Subcutaneous abdominal adipose tissue (tissue), 5 donors: ENCODE measurements at regions not wholly inside any gene's neighbourhood (a gene's known extent, or its start where the extent isn't known, plus 50 kb on each side); places are given as distances from the start of the nearest gene placed in this dataset.

ENCODE experiments used
- H3K27ac ChIP-seq: one replicate; pipeline ENCODE4 v1.7.0; 2013; ENCODE audit warnings: low read depth, mild to moderate bottlenecking, inconsistent platforms, low read length, moderate library complexity
- H3K27me3 ChIP-seq, 5 donors: one replicate each; pipeline ENCODE4 v1.7.0; 2013; ENCODE audit warnings: low read length in 5 of 5, inconsistent platforms in 1 of 5; ENCODE audit not compliant: control insufficient read depth in 5 of 5, insufficient read depth in 4 of 5
- H3K36me3 ChIP-seq, 5 donors: one replicate each; pipeline ENCODE4 v1.7.0; 2013; ENCODE audit warnings: low read length in 5 of 5; ENCODE audit not compliant: control insufficient read depth in 5 of 5, insufficient read depth in 5 of 5
- H3K4me1 ChIP-seq, 5 donors: one replicate each; pipeline ENCODE4 v1.7.0; 2013; ENCODE audit warnings: low read length in 5 of 5, mild to moderate bottlenecking in 3 of 5, moderate library complexity in 1 of 5; ENCODE audit not compliant: control insufficient read depth in 5 of 5, insufficient read depth in 5 of 5
- H3K4me3 ChIP-seq, 5 donors: one replicate each; pipeline ENCODE4 v1.7.0; 2013; ENCODE audit warnings: low read length in 5 of 5, low read depth in 1 of 5
- H3K9ac ChIP-seq, 5 donors: one replicate each; pipeline ENCODE4 v1.7.0; 2013; ENCODE audit warnings: low read length in 5 of 5, mild to moderate bottlenecking in 4 of 5, moderate library complexity in 3 of 5
- H3K9me3 ChIP-seq, 5 donors: one replicate each; pipeline ENCODE4 v1.7.0; 2013; ENCODE audit warnings: low read length in 5 of 5; ENCODE audit not compliant: control insufficient read depth in 5 of 5
- donor health status: healthy.
- donor health status: healthy.
- donor health status: healthy.
- donor health status: healthy.
- donor health status: healthy.

DNA sequence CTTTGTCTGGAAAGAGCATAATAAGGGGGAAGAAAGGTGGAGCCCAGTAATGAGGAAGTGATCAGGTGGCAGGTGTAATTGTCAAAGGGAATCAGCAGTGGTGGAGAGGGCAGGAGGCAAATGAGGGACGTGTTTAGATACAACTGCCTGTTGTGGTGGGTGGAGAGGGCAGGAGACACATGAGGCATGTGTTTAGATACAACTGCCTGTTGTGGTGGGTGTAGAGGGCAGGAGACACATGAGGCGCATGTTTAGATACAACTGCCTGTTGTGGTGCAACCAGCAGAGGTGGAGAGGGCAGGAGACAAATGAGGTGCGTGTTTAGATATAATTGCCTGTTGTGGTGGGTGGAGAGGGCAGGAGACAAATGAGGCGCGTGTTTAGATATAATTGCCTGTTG lies 173.1 kb downstream of the ANKRD30B start:
- no peak overlapping the region for H3K27ac ChIP-seq

GRCh38 chr18:14921547-14921946 lies 173.6 kb downstream of the ANKRD30B start:
- H3K27me3 ChIP-seq = no peaks in the 10 kb centered on the region
- no peak overlapping the region for H3K4me3 ChIP-seq
- peaks cover 0 to 4% (median 0%) of the 10 kb centered on the region in 5 donors for H3K9me3 ChIP-seq
- no peak overlapping the region for H3K27ac ChIP-seq
- peaks cover 0 to 9% (median 4%) of the 10 kb centered on the region in 5 donors for H3K4me1 ChIP-seq
- no peaks in the 10 kb centered on the region for H3K36me3 ChIP-seq
- no peak overlapping the region for H3K9ac ChIP-seq

More for the DNA sequence above, 173.1 kb downstream of the ANKRD30B start:
- no peaks in the 10 kb centered on the region for H3K27me3 ChIP-seq
- H3K9me3 ChIP-seq = peaks cover 0 to 4% (median 0%) of the 10 kb centered on the region in 5 donors
- no peaks in the 10 kb centered on the region for H3K36me3 ChIP-seq
- H3K4me3 ChIP-seq = no peak overlapping the region
- peaks cover 0 to 9% (median 4%) of the 10 kb centered on the region in 5 donors for H3K4me1 ChIP-seq
- H3K9ac ChIP-seq = no peak overlapping the region

GRCh38 chr18:14922031-14922430 lies 174.1 kb downstream of the ANKRD30B start:
- Histone ChIP-seq H3K36me3 (no peaks in the 10 kb centered on the region), H3K9ac (no peak overlapping the region), H3K27ac (no peak overlapping the region), H3K9me3 (peaks cover 0 to 4% (median 0%) of the 10 kb centered on the region in 5 donors), H3K4me1 (peaks cover 0 to 9% (median 4%) of the 10 kb centered on the region in 5 donors), H3K4me3 (no peak overlapping the region), H3K27me3 (no peaks in the 10 kb centered on the region)

DNA sequence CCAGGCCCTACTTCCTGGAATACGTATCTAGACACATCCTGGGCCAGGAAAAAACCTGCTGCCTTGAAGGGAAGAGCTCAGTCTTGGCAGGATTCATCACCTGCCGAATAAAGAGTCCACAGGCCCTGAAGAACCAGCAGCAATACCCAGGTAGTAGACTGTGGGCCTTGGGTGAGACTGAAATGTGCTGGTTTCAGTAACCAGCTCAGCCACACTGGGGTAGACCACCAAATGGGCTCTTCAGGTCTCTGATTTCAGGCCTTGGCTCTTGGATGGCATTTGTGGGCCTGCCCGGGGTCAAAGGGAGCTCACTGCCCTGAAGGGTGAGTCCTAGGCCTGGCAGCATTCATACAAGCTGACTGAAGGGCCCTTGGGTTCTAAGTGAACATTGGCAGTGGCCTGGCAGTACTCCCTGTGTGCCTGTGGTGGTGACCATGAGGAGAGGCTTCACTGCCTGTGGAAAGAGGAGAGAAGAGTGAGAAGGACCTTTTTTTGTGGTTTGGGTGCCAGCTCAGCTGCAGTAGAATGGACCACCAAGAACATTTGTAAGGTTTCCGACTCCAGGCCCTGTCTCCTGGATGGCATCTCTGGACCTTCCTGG lies 175.1 kb downstream of the ANKRD30B start:
- Histone ChIP-seq H3K36me3 (no peaks in the 10 kb centered on the region), H3K9me3 (peaks cover 0 to 4% (median 0%) of the 10 kb centered on the region in 5 donors), H3K4me3 (no peak overlapping the region), H3K9ac (no peak overlapping the region), H3K27ac (no peak overlapping the region), H3K4me1 (peaks cover 0 to 9% (median 4%) of the 10 kb centered on the region in 5 donors), H3K27me3 (no peaks in the 10 kb centered on the region)

GRCh38 chr18:14924226-14924625 lies 176.3 kb downstream of the ANKRD30B start:
- H3K4me1 ChIP-seq = peaks cover 0 to 9% (median 4%) of the 10 kb centered on the region in 5 donors
- H3K27ac ChIP-seq = no peak overlapping the region
- H3K27me3 ChIP-seq = no peaks in the 10 kb centered on the region
- H3K4me3 ChIP-seq = no peak overlapping the region
- H3K36me3 ChIP-seq = no peaks in the 10 kb centered on the region
- no peak overlapping the region for H3K9ac ChIP-seq
- H3K9me3 ChIP-seq = no peaks in the 10 kb centered on the region

DNA sequence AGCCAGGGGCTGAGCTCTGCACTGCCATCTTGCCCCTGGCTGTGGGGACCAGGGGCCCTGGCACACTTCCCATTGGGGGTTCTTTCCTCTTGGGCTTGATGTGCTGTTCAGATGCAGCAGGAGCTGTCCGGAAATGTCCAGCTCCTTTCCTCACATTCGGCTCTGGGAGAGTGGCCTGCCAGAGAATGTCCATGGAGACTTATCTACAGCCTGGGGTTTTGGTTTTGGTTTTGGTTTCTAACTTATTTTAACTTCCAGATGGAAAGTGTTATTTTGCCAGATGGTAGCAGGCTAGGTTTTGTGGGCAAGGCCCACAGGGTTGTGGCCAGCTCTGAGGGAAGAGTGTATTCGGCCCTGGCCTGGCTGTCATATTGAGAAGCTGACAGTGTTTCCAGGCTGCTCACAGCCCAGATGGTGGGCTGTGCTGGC lies 177.3 kb downstream of the ANKRD30B start:
- no peak overlapping the region for H3K27ac ChIP-seq
- H3K36me3 ChIP-seq = no peaks in the 10 kb centered on the region
- peak overlapping the region in 1 of 5 donors; percentile 15 for H3K9ac ChIP-seq
- no peaks in the 10 kb centered on the region for H3K27me3 ChIP-seq
- H3K4me1 ChIP-seq = peaks cover 0 to 9% (median 4%) of the 10 kb centered on the region in 5 donors
- H3K4me3 ChIP-seq = peak overlapping the region in 2 of 5 donors; percentile 18 to 22
- no peaks in the 10 kb centered on the region for H3K9me3 ChIP-seq

GRCh38 chr18:14927701-14928100 lies 179.7 kb downstream of the ANKRD30B start:
- Histone ChIP-seq H3K36me3 (no peaks in the 10 kb centered on the region), H3K9ac (no peak overlapping the region), H3K9me3 (no peaks in the 10 kb centered on the region), H3K4me3 (no peak overlapping the region), H3K27ac (no peak overlapping the region), H3K4me1 (peaks cover 0 to 9% (median 4%) of the 10 kb centered on the region in 5 donors), H3K27me3 (no peaks in the 10 kb centered on the region)

DNA sequence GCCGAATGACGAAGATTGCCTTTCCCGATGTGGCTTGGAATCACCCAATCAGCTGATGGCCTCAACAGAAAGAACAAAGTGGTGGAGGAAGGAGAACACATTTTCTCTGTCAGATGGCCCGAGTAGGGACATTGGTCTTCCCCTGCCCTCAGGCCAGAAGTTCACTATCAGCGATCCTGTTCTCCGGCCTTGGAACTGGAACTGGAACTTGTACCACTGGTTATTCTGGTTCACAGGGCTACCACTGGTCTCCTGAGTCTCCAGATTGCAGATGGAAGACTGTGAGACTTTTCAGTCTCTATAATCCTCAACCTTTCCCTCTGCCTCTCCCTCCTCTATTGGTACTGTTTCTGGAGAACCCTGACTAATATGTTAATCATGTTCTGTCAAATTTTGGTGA lies 180.4 kb downstream of the ANKRD30B start:
- peaks cover 0 to 9% (median 4%) of the 10 kb centered on the region in 5 donors for H3K4me1 ChIP-seq
- H3K4me3 ChIP-seq = no peak overlapping the region
- H3K9ac ChIP-seq = no peak overlapping the region
- H3K27ac ChIP-seq = no peak overlapping the region
- no peaks in the 10 kb centered on the region for H3K36me3 ChIP-seq
- no peaks in the 10 kb centered on the region for H3K9me3 ChIP-seq
- H3K27me3 ChIP-seq = no peaks in the 10 kb centered on the region

GRCh38 chr18:14930076-14930475 lies 182.1 kb downstream of the ANKRD30B start:
- H3K27me3 ChIP-seq = peaks cover 0 to 2% (median 0%) of the 10 kb centered on the region in 5 donors
- H3K27ac ChIP-seq = no peak overlapping the region
- no peaks in the 10 kb centered on the region for H3K9me3 ChIP-seq
- H3K4me1 ChIP-seq = peaks cover 0 to 5% (median 2%) of the 10 kb centered on the region in 5 donors
- no peak overlapping the region for H3K4me3 ChIP-seq
- no peaks in the 10 kb centered on the region for H3K36me3 ChIP-seq
- no peak overlapping the region for H3K9ac ChIP-seq

DNA sequence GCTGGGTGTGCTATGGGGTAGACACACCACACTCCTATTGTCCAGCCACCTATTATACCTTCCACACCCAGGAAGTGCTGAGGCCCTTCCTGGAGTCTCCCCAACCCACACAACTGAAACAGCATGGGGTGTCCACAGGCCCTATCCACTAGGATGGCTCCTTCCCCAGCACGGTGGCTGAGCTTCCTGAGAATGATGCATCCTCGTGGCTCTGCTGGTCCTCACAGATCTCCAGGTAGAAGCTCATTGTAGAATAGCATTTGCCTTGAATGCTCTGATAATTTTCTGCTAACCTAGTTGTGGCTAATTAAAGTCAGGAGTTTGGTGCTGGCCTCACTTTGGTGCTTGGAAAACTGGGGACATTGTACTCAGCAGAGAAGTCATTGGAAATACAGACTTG lies 182.6 kb downstream of the ANKRD30B start:
- Histone ChIP-seq H3K27me3 (peaks cover 0 to 2% (median 0%) of the 10 kb centered on the region in 5 donors), H3K27ac (no peak overlapping the region), H3K4me3 (no peak overlapping the region), H3K36me3 (no peaks in the 10 kb centered on the region), H3K4me1 (peaks cover 0 to under 1% (median 0%) of the 10 kb centered on the region in 5 donors), H3K9me3 (no peaks in the 10 kb centered on the region), H3K9ac (no peak overlapping the region)
